Testis (tissue), 2 donors: ENCODE measurements at regions not wholly inside any gene's neighbourhood (a gene's known extent, or its start where the extent isn't known, plus 50 kb on each side); places are given as distances from the start of the nearest gene placed in this dataset.

Experiments used
- CTCF ChIP-seq, 3 experiments: fragments of 450-650 bp in 2 of 3; fragments of 200-600 bp in 1 of 3; sonication (generic) in 1 of 3; IDR thresholded peaks; one replicate each; pipeline ENCODE4 v1.5.1; 2016 to 2019; ENCODE audit warnings: antibody characterized with exemption in 3 of 3, mild to moderate bottlenecking in 2 of 3, moderate library complexity in 1 of 3
- POLR2A ChIP-seq: fragments of 450-650 bp; IDR thresholded peaks from one replicate; pipeline ENCODE4 v1.6.1; 2017; ENCODE audit warnings: antibody characterized with exemption, mild to moderate bottlenecking, moderate library complexity

GRCh38 chrX:11053351-11053750 is 57.8 kb upstream of the HCCS start:
- TF ChIP-seq CTCF (IDR thresholded peaks at IDR 0.05) (no peak), POLR2A (no peak)
